H1 (cell line): ENCODE measurements at regions not wholly inside any gene's neighbourhood (a gene's known extent, or its start where the extent isn't known, plus 50 kb on each side); places are given as distances from the start of the nearest gene placed in this dataset.

ENCODE experiments used
- CTCF ChIA-PET: fragments of 300-600 bp; sonication (Branson Sonifier 250); formaldehyde crosslinking; loops from one replicate; lab custom pipeline; 2021; ENCODE audit not compliant: partially characterized antibody; lab: Charles Lee
- POLR2A ChIA-PET: fragments of 300-600 bp; sonication (Branson Sonifier 250); formaldehyde crosslinking; loops from one replicate; lab custom pipeline; 2021; ENCODE audit warnings: inconsistent platforms; ENCODE audit not compliant: partially characterized antibody; lab: Charles Lee
- DNase-seq, 2 experiments: peaks; one replicate each; pipeline versions ENCODE4 v3.0.0 to v3.0.0-alpha.2; 2010 to 2022; ENCODE audit warnings: low spot score in 2 of 2, low read depth in 1 of 2, mixed read lengths in 1 of 2
- FAIRE-seq: peaks from 2 replicates; lab custom pipeline; 2011; peaks lifted over from hg19 to GRCh38; lab: Jason Lieb, UNC
- H2AFZ ChIP-seq: 2 replicates; pipeline ENCODE4 v1.8.1; 2012; ENCODE audit warnings: low read length, inconsistent platforms
- H2AK5ac ChIP-seq: 2 replicates; pipeline ENCODE4 v1.6.1; 2013; ENCODE audit warnings: low read depth, low read length
- H2BK120ac ChIP-seq: replicated peaks from 2 replicates; pipeline ENCODE3; 2013; ENCODE audit warnings: low read depth, low read length, inconsistent platforms
- H2BK12ac ChIP-seq: 2 replicates; pipeline ENCODE4 v1.6.1; 2013; ENCODE audit warnings: low read depth, low read length
- H2BK15ac ChIP-seq: 2 replicates; pipeline ENCODE4 v1.6.1; 2013; ENCODE audit warnings: low read length
- H2BK20ac ChIP-seq: 2 replicates; pipeline ENCODE4 v1.6.1; 2013; ENCODE audit warnings: low read length
- H2BK5ac ChIP-seq: 2 replicates; pipeline ENCODE4 v1.6.1; 2013; ENCODE audit warnings: low read depth, low read length
- H3K14ac ChIP-seq: 2 replicates; pipeline ENCODE4 v1.6.1; 2013; ENCODE audit warnings: inconsistent platforms; ENCODE audit not compliant: insufficient read length
- H3K18ac ChIP-seq: 2 replicates; pipeline ENCODE4 v1.6.1; 2013; ENCODE audit warnings: low read length; ENCODE audit errors: extremely low read depth
- H3K23ac ChIP-seq: 2 replicates; pipeline ENCODE4 v1.6.1; 2013; ENCODE audit warnings: inconsistent platforms; ENCODE audit not compliant: insufficient read length
- H3K23me2 ChIP-seq: 2 replicates; pipeline ENCODE4 v1.6.1; 2013; ENCODE audit warnings: low read depth, low read length
- H3K27ac ChIP-seq: 2 replicates; pipeline ENCODE4 v1.6.1; 2011; ENCODE audit warnings: low read depth, low read length, inconsistent platforms
- H3K27me3 ChIP-seq, 4 experiments: replicated peaks in 1 of 4; 1 replicate in 1 of 4; 2 replicates in 3 of 4; pipeline versions ENCODE4 v1.6.1 to v1.8.1; 2011 to 2013; ENCODE audit warnings: low read length in 3 of 4, mild to moderate bottlenecking in 3 of 4, inconsistent platforms in 2 of 4, mixed read lengths in 2 of 4, moderate library complexity in 1 of 4; ENCODE audit not compliant: control insufficient read depth in 3 of 4, insufficient read depth in 3 of 4; ENCODE audit errors: extremely low read depth in 1 of 4
- H3K36me3 ChIP-seq, 4 experiments: 2 replicates each; pipeline versions ENCODE4 v1.6.1 to v1.8.1; 2011 to 2013; ENCODE audit warnings: mild to moderate bottlenecking in 4 of 4, low read length in 3 of 4, moderate library complexity in 2 of 4, control low read depth in 1 of 4, inconsistent platforms in 1 of 4; ENCODE audit not compliant: insufficient read depth in 4 of 4, control insufficient read depth in 2 of 4
- H3K4ac ChIP-seq: replicated peaks from 2 replicates; pipeline ENCODE3; 2013; ENCODE audit warnings: low read length, low read depth, mixed read lengths, inconsistent platforms; ENCODE audit not compliant: insufficient read length
- H3K4me1 ChIP-seq, 4 experiments: replicated peaks in 1 of 4; 1 replicate in 1 of 4; 2 replicates in 3 of 4; pipeline versions ENCODE4 v1.6.1 to v1.8.1; 2011 to 2013; ENCODE audit warnings: low read length in 3 of 4, inconsistent platforms in 2 of 4, mixed read lengths in 1 of 4; ENCODE audit not compliant: insufficient read depth in 4 of 4, control insufficient read depth in 3 of 4
- H3K4me2 ChIP-seq, 2 experiments: 2 replicates each; pipeline versions ENCODE4 v1.6.1 to v1.8.1; 2011 to 2013; ENCODE audit warnings: low read depth in 2 of 2, low read length in 2 of 2, control low read depth in 1 of 2, inconsistent platforms in 1 of 2, mild to moderate bottlenecking in 1 of 2; ENCODE audit not compliant: insufficient read depth in 1 of 2
- H3K4me3 ChIP-seq, 4 experiments: fragments of 200-600, 300-600 bp in 1 of 4; sonication (generic), shearing (Covaris generic), sonication (Bioruptor Twin) in 1 of 4; 2 replicates each; pipeline versions ENCODE4 v1.5.1 to v1.8.1; 2011 to 2016; ENCODE audit warnings: low read length in 4 of 4, low read depth in 3 of 4, control low read depth in 2 of 4, inconsistent platforms in 2 of 4, mild to moderate bottlenecking in 2 of 4, mixed read lengths in 1 of 4, moderate library complexity in 1 of 4; ENCODE audit not compliant: insufficient read depth in 2 of 4; ENCODE audit errors: extremely low read depth in 1 of 4
- H3K56ac ChIP-seq: replicated peaks from 2 replicates; pipeline ENCODE3; 2013; ENCODE audit warnings: low read depth, mild to moderate bottlenecking, mixed read lengths, low read length, inconsistent platforms; ENCODE audit not compliant: insufficient read length
- H3K79me1 ChIP-seq: 2 replicates; pipeline ENCODE4 v1.6.1; 2013; ENCODE audit warnings: low read depth, low read length, control low read depth
- H3K79me2 ChIP-seq, 2 experiments: 2 replicates each; pipeline versions ENCODE4 v1.6.1 to v1.8.1; 2012 to 2013; ENCODE audit warnings: low read length in 2 of 2, mild to moderate bottlenecking in 2 of 2, inconsistent platforms in 1 of 2; ENCODE audit not compliant: insufficient read depth in 2 of 2, control insufficient read depth in 1 of 2
- H3K9ac ChIP-seq, 4 experiments: replicated peaks in 1 of 4; 1 replicate in 1 of 4; 2 replicates in 3 of 4; pipeline versions ENCODE4 v1.6.1 to v1.8.1; 2011 to 2013; ENCODE audit warnings: low read depth in 3 of 4, low read length in 3 of 4, control low read depth in 2 of 4, mild to moderate bottlenecking in 2 of 4, moderate library complexity in 2 of 4, inconsistent platforms in 1 of 4; ENCODE audit errors: extremely low read depth in 1 of 4
- H3K9me3 ChIP-seq, 2 experiments: 2 replicates each; pipeline versions ENCODE4 v1.6.1 to v1.8.1; 2012 to 2013; ENCODE audit warnings: mild to moderate bottlenecking in 2 of 2, moderate library complexity in 2 of 2, control low read depth in 1 of 2, inconsistent platforms in 1 of 2, low read depth in 1 of 2, low read length in 1 of 2, mixed read lengths in 1 of 2; ENCODE audit not compliant: insufficient read depth in 2 of 2
- H4K20me1 ChIP-seq, 2 experiments: replicated peaks in 1 of 2; 2 replicates each; pipeline versions ENCODE3 to v1.8.1; 2011 to 2013; ENCODE audit warnings: inconsistent platforms in 2 of 2, low read length in 2 of 2, mild to moderate bottlenecking in 1 of 2; ENCODE audit not compliant: insufficient read depth in 2 of 2, control insufficient read depth in 1 of 2
- H4K5ac ChIP-seq: 2 replicates; pipeline ENCODE4 v1.6.1; 2013; ENCODE audit warnings: low read length, low read depth, mixed read lengths, inconsistent platforms; ENCODE audit not compliant: insufficient read length
- H4K8ac ChIP-seq: 2 replicates; pipeline ENCODE4 v1.8.0; 2013; ENCODE audit warnings: mild to moderate bottlenecking, moderate library complexity, low read length, inconsistent platforms; ENCODE audit not compliant: insufficient read depth; ENCODE audit errors: extremely low read depth
- H4K91ac ChIP-seq: replicated peaks from 2 replicates; pipeline ENCODE3; 2013; ENCODE audit warnings: low read length, mixed read lengths, inconsistent platforms; ENCODE audit not compliant: insufficient read length
- BCL11A ChIP-seq, 2 experiments: IDR thresholded peaks; one replicate each; pipeline ENCODE4 v1.6.1; 2011; ENCODE audit warnings: low read depth in 2 of 2, low read length in 2 of 2, mild to moderate bottlenecking in 2 of 2
- GABPA ChIP-seq: IDR thresholded peaks from 2 replicates; pipeline ENCODE4 v1.6.1; 2011; ENCODE audit warnings: mild to moderate bottlenecking, low read length, moderate library complexity, borderline replicate concordance; ENCODE audit not compliant: insufficient read depth
- NRF1 ChIP-seq: IDR thresholded peaks from 2 replicates; pipeline ENCODE4 v1.6.1; 2011; ENCODE audit warnings: mild to moderate bottlenecking, low read depth, low read length, improper control_type of control experiment
- SAP30 ChIP-seq: fragments of 300-600 bp; sonication (generic); IDR thresholded peaks from 2 replicates; pipeline ENCODE4 v1.7.1; 2012; ENCODE audit warnings: low read length, moderate library complexity, mild to moderate bottlenecking, inconsistent platforms; ENCODE audit not compliant: insufficient read depth, insufficient replicate concordance
- SP2 ChIP-seq: IDR thresholded peaks from 2 replicates; pipeline ENCODE4 v1.6.1; 2012; ENCODE audit warnings: mild to moderate bottlenecking, low read length, inconsistent platforms
- TAF7 ChIP-seq: optimal IDR thresholded peaks from 2 replicates; pipeline ENCODE3; 2011; ENCODE audit warnings: low read depth, mild to moderate bottlenecking, inconsistent platforms, low read length, moderate library complexity, borderline replicate concordance
- TBP ChIP-seq: IDR thresholded peaks from 2 replicates; pipeline ENCODE4 v1.6.1; 2011; ENCODE audit warnings: low read depth, low read length, improper control_type of control experiment
- ZNF274 ChIP-seq: IDR thresholded peaks from 2 replicates; pipeline ENCODE4 v1.7.0; 2012; ENCODE audit warnings: low read length, borderline replicate concordance; ENCODE audit errors: extremely low read depth
- WGBS, 2 experiments: shearing (Covaris generic) in 1 of 2; methylation state at CpG; one replicate each; pipeline versions ENCODE4 v1.1.6 to v1.1.7; 2013 to 2015; ENCODE audit warnings: low lambda C conversion rate in 2 of 2, mixed read lengths in 2 of 2, inconsistent platforms in 1 of 2, low coverage in 1 of 2, missing lambda C conversion rate in 1 of 2; ENCODE audit not compliant: insufficient replicate concordance in 2 of 2, insufficient coverage in 1 of 2, insufficient read length in 1 of 2; ENCODE audit errors: extremely low coverage in 1 of 2, missing lambda C conversion rate in 1 of 2; 5-methylcytosine and 5-hydroxymethylcytosine counted together
- TF ChIP-seq, protein P1 (sequence below): IDR thresholded peaks from 2 replicates; pipeline ENCODE4 v1.6.1; 2012; ENCODE audit warnings: inconsistent platforms

DNA sequence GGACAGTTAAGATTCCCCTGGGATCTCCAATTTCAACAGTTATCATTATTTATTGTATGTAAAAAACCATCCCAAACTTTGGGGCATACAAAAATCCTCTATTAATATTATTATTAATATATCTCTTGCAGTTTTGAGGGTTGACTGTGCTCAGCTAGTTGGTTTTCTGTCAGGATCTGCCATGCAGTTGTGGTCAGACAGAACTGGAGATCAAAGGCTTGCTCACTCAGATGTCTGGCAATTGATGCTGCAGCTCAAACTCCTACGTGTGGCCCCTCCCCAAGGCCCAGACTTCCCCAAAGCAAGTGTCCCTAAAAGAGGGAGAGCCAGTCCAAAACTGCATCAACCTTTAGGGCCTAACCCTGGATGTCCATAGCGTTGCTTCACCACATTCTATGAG is 204.7 kb downstream of the TTC32 start:
- TF ChIP-seq TBP = no peak
- no peak for TF ChIP-seq GABPA
- TF ChIP-seq SP2 = no peak
- no peak for TF ChIP-seq BCL11A (IDR thresholded peaks at IDR 0.05; ENCODE audit: low read depth in 2 of 2, low read length in 2 of 2)
- no peak for TF ChIP-seq NRF1
- no peak for TF ChIP-seq ZNF274
- TF ChIP-seq SAP30 = no peak
- TF ChIP-seq TAF7 = no peak
- TF ChIP-seq, protein P1, sequence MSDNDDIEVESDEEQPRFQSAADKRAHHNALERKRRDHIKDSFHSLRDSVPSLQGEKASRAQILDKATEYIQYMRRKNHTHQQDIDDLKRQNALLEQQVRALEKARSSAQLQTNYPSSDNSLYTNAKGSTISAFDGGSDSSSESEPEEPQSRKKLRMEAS = no peak
- no peaks in the 10 kb centered on the region for H4K20me1 ChIP-seq
- H2BK120ac ChIP-seq = no peak overlapping the region
- no peak overlapping the region for H3K23ac ChIP-seq
- H2BK5ac ChIP-seq = no peak overlapping the region
- no peak overlapping the region for H2BK15ac ChIP-seq
- H2AFZ ChIP-seq = no peak overlapping the region
- H3K14ac ChIP-seq = no peak overlapping the region
- no peaks in the 10 kb centered on the region for H3K79me2 ChIP-seq
- no peak overlapping the region for H3K4me2 ChIP-seq
- no peaks in the 10 kb centered on the region for H3K36me3 ChIP-seq
- no peak overlapping the region for H4K8ac ChIP-seq
- H2AK5ac ChIP-seq = no peak overlapping the region
- FAIRE-seq (no peak), DNase-seq (no peak)
- H3K27me3 ChIP-seq = no peaks in the 10 kb centered on the region
- H3K79me1 ChIP-seq = no peaks in the 10 kb centered on the region
- H3K23me2 ChIP-seq = no peaks in the 10 kb centered on the region
- H2BK20ac ChIP-seq = no peak overlapping the region
- H3K9me3 ChIP-seq = peaks cover 0 to 6% of the 10 kb centered on the region in 2 experiments; a peak in 1 of 4 replicates
- CTCF ChIA-PET = interaction anchor here (0.8 kb wide), 1 partner anchor 10 kb away, joined by 3 read pairs; no protein-coding TSS in a partner anchor
- no peak overlapping the region for H2BK12ac ChIP-seq
- no peak overlapping the region for H3K4me3 ChIP-seq
- H3K9ac ChIP-seq = no peak overlapping the region
- H3K4me1 ChIP-seq = no peaks in the 10 kb centered on the region
- no peak overlapping the region for H3K27ac ChIP-seq
- H3K4ac ChIP-seq = no peak overlapping the region
- no peak overlapping the region for H4K5ac ChIP-seq
- no peak overlapping the region for H3K18ac ChIP-seq
- 92% methylated on average over 2 of the region's 2 CpGs; no CpG with 5 or more reads in 1 of the 2 experiments for WGBS, 2 experiments
- no peak overlapping the region for H4K91ac ChIP-seq
- POLR2A ChIA-PET = no interaction called here
- no peak overlapping the region for H3K56ac ChIP-seq
